ENCODE measurements at regions not wholly inside any gene's neighbourhood (a gene's known extent, or its start where the extent isn't known, plus 50 kb on each side); places are given as distances from the start of the nearest gene placed in this dataset.

GRCh38 chr5:73263001-73263710, 90.2 kb downstream of the TMEM174 start:
- Histone ChIP-seq H4K8ac (ENCODE audit: low read depth in 2 of 2, low read length in 2 of 2) (no peak overlapping the region), H3K4ac (ENCODE audit: low read depth, low read length) (no peak overlapping the region), H3K18ac (ENCODE audit: low read depth, low read length) (no peak overlapping the region), H2BK15ac (ENCODE audit: low read depth, low read length) (no peak overlapping the region), H4K5ac (ENCODE audit: low read depth, low read length) (no peak overlapping the region), H3K27me3 (ENCODE audit: control insufficient read depth, insufficient read depth, low read length) (peaks cover 2% of the 10 kb centered on the region; the same call in 1 of the 2 replicates), H2AFZ (replicated peaks; ENCODE audit: low read length, poor library complexity) (no peak overlapping the region), H3K79me1 (ENCODE audit: low read depth in 1 of 2, low read length in 2 of 2) (no peaks in the 10 kb centered on the region), H3K23ac (ENCODE audit: low read depth, low read length) (no peak overlapping the region), H2AK5ac (ENCODE audit: low read depth, low read length) (no peak overlapping the region), H2AK9ac (replicated peaks; ENCODE audit: low read depth, low read length, poor library complexity) (no peak overlapping the region), H3K4me3 (ENCODE audit: insufficient read depth, low read depth, low read length) (no peak overlapping the region), H3K27ac (ENCODE audit: insufficient read depth, low read length) (no peak overlapping the region), H3K4me2 (ENCODE audit: low read depth, low read length) (no peak overlapping the region), H3K9me3 (ENCODE audit: control insufficient read depth, insufficient read depth, low read length) (no peaks in the 10 kb centered on the region), H3K4me1 (ENCODE audit: control insufficient read depth, insufficient read depth, low read length) (peaks cover 12% of the 10 kb centered on the region), H4K20me1 (ENCODE audit: insufficient read depth, low read length) (no peaks in the 10 kb centered on the region), H3K36me3 (ENCODE audit: control insufficient read depth, insufficient read depth, low read length) (no peaks in the 10 kb centered on the region), H2BK20ac (ENCODE audit: low read depth, low read length) (no peak overlapping the region), H3K14ac (replicated peaks; ENCODE audit: low read depth, low read length) (no peak overlapping the region), H3K9me1 (ENCODE audit: insufficient read depth, low read length) (peaks cover 5% of the 10 kb centered on the region; the same call in 1 of the 2 replicates), H4K91ac (ENCODE audit: insufficient read depth, low read depth, low read length) (no peak overlapping the region), H2BK5ac (ENCODE audit: low read depth, low read length, poor library complexity, severe bottlenecking) (no peak overlapping the region), H3K56ac (ENCODE audit: extremely low read depth, insufficient read depth, low read length) (no peak overlapping the region), H2BK120ac (ENCODE audit: low read depth, low read length) (no peak overlapping the region), H3K9ac (ENCODE audit: low read depth, low read length) (no peak overlapping the region)
- ChIA-PET POLR2A (ENCODE audit: unreplicated experiment) (no interaction called here), CTCF (no interaction called here)
- dilution Hi-C loops (cut with HindIII; ENCODE audit: low sequenced_read_pairs, unreplicated experiment) = no loop called here
- ATAC-seq (ENCODE audit: low read depth) (no peak), DNase-seq (no peak)
- in situ Hi-C loops (cut with MboI; ENCODE audit: low sequenced_read_pairs) = no loop called here
- no peak for TF ChIP-seq MAZ (IDR thresholded peaks at IDR 0.05; ENCODE audit: borderline replicate concordance, low read depth, low read length)
- no peak for TF ChIP-seq CTCF (conservative IDR thresholded peaks at IDR 0.05; ENCODE audit: low read depth, low read length)
- TF ChIP-seq FOS (IDR thresholded peaks at IDR 0.05; ENCODE audit: low read depth, low read length) = no peak
- TF ChIP-seq RFX5 (IDR thresholded peaks at IDR 0.05; ENCODE audit: low read depth, low read length) = no peak
- no peak for TF ChIP-seq NFE2L2 (IDR thresholded peaks at IDR 0.05; ENCODE audit: low read depth, low read length)
- TF ChIP-seq, protein P1, sequence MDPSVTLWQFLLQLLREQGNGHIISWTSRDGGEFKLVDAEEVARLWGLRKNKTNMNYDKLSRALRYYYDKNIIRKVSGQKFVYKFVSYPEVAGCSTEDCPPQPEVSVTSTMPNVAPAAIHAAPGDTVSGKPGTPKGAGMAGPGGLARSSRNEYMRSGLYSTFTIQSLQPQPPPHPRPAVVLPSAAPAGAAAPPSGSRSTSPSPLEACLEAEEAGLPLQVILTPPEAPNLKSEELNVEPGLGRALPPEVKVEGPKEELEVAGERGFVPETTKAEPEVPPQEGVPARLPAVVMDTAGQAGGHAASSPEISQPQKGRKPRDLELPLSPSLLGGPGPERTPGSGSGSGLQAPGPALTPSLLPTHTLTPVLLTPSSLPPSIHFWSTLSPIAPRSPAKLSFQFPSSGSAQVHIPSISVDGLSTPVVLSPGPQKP (IDR thresholded peaks at IDR 0.05; ENCODE audit: borderline replicate concordance, low read depth, low read length) = no peak
- TF ChIP-seq RCOR1 (IDR thresholded peaks at IDR 0.05; ENCODE audit: insufficient replicate concordance, low read length) = no peak
- no peak for TF ChIP-seq BHLHE40 (IDR thresholded peaks at IDR 0.05; ENCODE audit: low read depth, low read length)
- no peak for TF ChIP-seq SMC3 (IDR thresholded peaks at IDR 0.05; ENCODE audit: low read depth, low read length)
- TF ChIP-seq MAFK (IDR thresholded peaks at IDR 0.05; ENCODE audit: low read depth, low read length) = no peak
- TF ChIP-seq, protein P2, sequence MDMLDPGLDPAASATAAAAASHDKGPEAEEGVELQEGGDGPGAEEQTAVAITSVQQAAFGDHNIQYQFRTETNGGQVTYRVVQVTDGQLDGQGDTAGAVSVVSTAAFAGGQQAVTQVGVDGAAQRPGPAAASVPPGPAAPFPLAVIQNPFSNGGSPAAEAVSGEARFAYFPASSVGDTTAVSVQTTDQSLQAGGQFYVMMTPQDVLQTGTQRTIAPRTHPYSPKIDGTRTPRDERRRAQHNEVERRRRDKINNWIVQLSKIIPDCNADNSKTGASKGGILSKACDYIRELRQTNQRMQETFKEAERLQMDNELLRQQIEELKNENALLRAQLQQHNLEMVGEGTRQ (IDR thresholded peaks at IDR 0.05; ENCODE audit: low read depth, low read length) = no peak
- no peak for TF ChIP-seq MXI1 (IDR thresholded peaks at IDR 0.05; ENCODE audit: borderline replicate concordance, low read depth, low read length)
- TF ChIP-seq RAD21 (IDR thresholded peaks at IDR 0.05; ENCODE audit: low read length) = no peak
- TF ChIP-seq CHD1 (IDR thresholded peaks at IDR 0.05; ENCODE audit: low read depth, low read length) = no peak
- TF ChIP-seq POLR2A (IDR thresholded peaks at IDR 0.05; ENCODE audit: low read depth, low read length) = no peak
- TF ChIP-seq CEBPB (IDR thresholded peaks at IDR 0.05; ENCODE audit: low read depth, low read length) = no peak
- no TSS peak for BruUV-seq (replicated peaks)
- intact Hi-C loops (cut with micrococcal nuclease) = no loop called here

Measured in IMR-90 (cell line).